ENCODE measurements at regions not wholly inside any gene's neighbourhood (a gene's known extent, or its start where the extent isn't known, plus 50 kb on each side); places are given as distances from the start of the nearest gene placed in this dataset.
"Not testable (repeated sequence)": the region's sequence is repeated elsewhere in the genome, so short reads cannot be mapped to it uniquely, and the experiment has no call there.

- no peak overlapping the region for H3K4me3 ChIP-seq (ENCODE audit: low read length)
- no peak for DNase-seq (ENCODE audit: low read depth, low spot score)
Observed at GRCh38 chr5:16987776-16988175, 51.7 kb upstream of the MYO10 start.

- not testable (repeated sequence) for H3K4me3 ChIP-seq (ENCODE audit: low read length); DNase-seq (ENCODE audit: low read depth, low spot score)
Observed at GRCh38 chr5:16990817-16991520, 54.9 kb upstream of the MYO10 start.

GRCh38 chr5:16992006-16992405 lies 55.9 kb upstream of the MYO10 start:
- DNase-seq (ENCODE audit: low read depth, low spot score): no peak
- H3K4me3 ChIP-seq (ENCODE audit: low read length): no peak overlapping the region

DNA sequence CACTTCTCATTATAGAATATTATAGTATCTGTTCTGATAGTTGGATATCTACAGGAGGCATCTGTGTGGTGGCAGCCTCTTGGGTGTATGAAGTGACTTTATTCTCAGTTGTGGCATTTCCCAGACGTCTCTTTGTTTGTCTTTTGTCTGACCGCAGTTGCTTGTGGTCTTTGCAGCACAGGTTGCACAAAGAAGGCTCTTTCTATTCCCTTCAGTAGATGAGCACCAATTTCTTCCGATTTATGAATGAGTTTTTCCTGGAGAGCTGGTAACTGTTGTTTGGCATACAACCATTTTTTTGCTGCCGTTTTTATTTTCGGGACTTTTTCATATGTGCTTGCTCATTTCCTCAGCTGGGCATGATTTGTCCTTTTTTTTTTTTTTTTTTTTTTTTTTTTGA lies 56.4 kb upstream of the MYO10 start:
- DNase-seq (ENCODE audit: low read depth, low spot score): peak; percentile 94
- no peak overlapping the region for H3K4me3 ChIP-seq (ENCODE audit: low read length)

DNA sequence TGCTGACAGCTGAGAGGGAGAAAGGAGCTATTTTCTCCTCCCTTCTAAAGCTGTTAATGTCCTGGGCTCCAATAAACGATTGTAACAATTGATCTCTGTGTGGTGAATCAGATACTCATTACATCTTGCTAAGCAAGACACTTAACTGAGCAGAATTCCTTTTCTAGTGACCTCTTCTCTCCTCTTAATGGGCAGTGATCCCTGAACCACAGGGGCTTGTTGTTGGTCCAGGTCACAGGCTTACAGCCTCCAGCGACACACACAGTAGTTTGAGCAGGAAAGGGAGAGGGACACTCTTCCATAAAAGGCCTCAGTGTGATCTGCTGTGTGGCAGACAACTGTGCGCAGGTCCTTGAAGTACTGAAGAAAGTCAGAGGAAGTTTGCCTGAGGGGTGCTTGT lies 58.5 kb upstream of the MYO10 start:
- no peak for DNase-seq (ENCODE audit: low read depth, low spot score)
- no peak overlapping the region for H3K4me3 ChIP-seq (ENCODE audit: low read length)

DNA sequence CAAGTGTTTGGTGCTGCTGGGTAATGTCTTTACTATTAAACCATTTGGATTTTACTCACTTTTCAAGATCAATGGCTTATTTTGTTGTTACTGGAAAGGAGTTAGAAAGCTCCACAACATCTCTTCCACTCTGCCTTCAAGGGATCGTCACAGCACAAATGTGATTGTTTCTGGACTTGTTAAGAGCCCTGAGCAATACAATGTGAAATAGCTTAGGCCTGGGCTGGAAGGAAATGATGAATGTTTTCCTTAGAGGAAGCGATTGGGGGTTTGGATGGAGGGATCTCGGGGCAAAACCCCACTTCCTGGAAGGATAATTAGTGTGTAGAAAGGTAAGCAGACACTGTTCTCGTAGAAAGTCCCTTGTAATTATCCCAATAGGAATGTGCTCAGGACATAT lies 59.3 kb upstream of the MYO10 start:
- DNase-seq (ENCODE audit: low read depth, low spot score): no peak
- no peak overlapping the region for H3K4me3 ChIP-seq (ENCODE audit: low read length)

DNA sequence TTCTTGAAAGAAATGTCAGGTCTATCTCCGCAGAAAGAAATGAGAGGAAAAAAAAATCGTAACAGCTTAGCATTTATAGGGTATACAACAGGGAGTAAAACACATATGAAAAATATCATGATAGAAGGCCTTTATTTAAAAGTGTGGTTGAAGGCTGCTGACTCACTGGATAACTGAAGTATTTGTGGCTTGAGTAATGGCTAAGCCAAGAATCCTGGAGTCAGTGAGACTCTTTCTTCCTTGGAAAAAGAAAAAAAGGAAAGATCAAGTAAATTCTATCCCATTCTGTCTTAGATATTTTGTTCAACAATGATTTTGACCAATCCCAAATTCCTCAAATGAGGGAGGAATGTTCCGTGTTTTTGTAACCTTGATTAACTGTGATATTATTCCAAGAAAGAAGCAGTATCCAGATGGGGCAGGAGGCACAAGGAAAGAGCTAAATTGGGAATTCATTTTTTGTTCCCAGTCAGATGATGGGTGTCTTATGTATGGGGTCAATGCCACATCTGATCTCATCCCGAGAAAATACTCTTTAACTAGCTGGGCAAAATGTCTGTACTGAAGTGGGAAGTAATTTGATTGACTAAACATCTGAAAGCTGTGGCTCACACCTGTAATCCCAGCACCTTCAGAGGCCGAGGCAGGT lies 64.3 kb upstream of the MYO10 start:
- H3K4me3 ChIP-seq (ENCODE audit: low read length): no peak overlapping the region
- DNase-seq (ENCODE audit: low read depth, low spot score): no peak

- H3K4me3 ChIP-seq (ENCODE audit: low read length): no peak overlapping the region
- DNase-seq (ENCODE audit: low read depth, low spot score): no peak
Observed at GRCh38 chr5:17001428-17001827, 65.3 kb upstream of the MYO10 start.

DNA sequence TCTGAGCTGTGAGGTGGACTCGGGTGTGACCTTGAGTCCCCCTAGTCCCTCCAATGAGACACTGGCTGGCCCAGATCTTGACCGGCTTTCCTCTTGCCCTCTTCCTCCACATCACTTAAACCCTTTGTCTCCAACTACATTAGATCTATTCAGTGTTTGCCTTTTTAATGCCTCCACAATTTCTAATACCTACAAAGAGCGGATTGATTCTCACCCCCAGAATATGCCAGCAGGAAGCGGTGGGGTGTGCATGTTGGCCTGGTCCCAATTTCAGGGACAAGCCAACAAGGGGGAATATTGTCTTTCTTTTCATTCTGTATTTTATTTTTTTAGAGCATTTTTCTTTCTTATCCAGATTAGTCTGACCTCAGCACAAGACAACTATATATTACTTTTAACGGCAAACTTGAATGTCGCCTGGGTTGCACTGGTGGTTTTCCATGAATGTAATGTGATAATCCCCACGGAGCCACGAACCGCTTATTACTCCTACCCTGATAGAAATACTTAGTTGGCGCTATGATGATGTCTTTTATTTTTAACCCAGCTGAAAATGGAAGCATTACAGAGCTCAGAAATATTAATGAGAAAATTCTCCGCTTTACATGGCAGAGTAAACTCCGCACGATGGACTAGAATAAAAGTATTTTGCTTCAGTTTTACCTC lies 68.5 kb upstream of the MYO10 start:
- no peak for DNase-seq (ENCODE audit: low read depth, low spot score)
- H3K4me3 ChIP-seq (ENCODE audit: low read length): no peak overlapping the region

GRCh38 chr5:17005107-17005828 lies 69.2 kb upstream of the MYO10 start:
- DNase-seq (ENCODE audit: low read depth, low spot score): no peak
- no peak overlapping the region for H3K4me3 ChIP-seq (ENCODE audit: low read length)

GRCh38 chr5:17012289-17012688 lies 76.2 kb upstream of the MYO10 start:
- DNase-seq (ENCODE audit: low read depth, low spot score): no peak
- H3K4me3 ChIP-seq (ENCODE audit: low read length): no peak overlapping the region

DNA sequence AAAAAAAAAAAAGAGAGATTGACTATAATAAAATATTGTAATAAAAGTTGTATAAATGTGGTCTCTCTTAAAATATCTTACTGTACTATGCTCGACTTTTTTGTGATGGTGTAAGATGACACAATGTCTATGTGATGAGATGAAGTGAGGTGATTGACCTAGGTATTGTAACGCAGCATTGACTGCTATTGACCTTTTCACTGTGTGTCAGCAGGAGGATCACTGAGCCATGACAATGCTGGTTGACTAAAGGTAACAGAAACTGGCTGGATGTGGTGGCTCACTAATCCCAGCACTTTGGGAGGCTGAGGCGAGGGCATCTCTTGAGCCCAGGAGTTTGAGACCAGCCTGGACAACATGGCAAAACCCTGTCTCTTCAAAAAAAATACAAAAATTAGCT lies 78.6 kb upstream of the MYO10 start:
- H3K4me3 ChIP-seq (ENCODE audit: low read length): no peak overlapping the region

GRCh38 chr5:17018871-17019270 lies 82.8 kb upstream of the MYO10 start:
- no peak for DNase-seq (ENCODE audit: low read depth, low spot score)
- H3K4me3 ChIP-seq (ENCODE audit: low read length): no peak overlapping the region

More for the DNA sequence above, 78.6 kb upstream of the MYO10 start:
- DNase-seq (ENCODE audit: low read depth, low spot score): no peak

GRCh38 chr5:17019324-17019723 lies 83.2 kb upstream of the MYO10 start:
- H3K4me3 ChIP-seq (ENCODE audit: low read length): no peak overlapping the region
- DNase-seq (ENCODE audit: low read depth, low spot score): no peak

GRCh38 chr5:17020678-17021601 lies 84.9 kb upstream of the MYO10 start:
- no peak overlapping the region for H3K4me3 ChIP-seq (ENCODE audit: low read length)
- no peak for DNase-seq (ENCODE audit: low read depth, low spot score)

DNA sequence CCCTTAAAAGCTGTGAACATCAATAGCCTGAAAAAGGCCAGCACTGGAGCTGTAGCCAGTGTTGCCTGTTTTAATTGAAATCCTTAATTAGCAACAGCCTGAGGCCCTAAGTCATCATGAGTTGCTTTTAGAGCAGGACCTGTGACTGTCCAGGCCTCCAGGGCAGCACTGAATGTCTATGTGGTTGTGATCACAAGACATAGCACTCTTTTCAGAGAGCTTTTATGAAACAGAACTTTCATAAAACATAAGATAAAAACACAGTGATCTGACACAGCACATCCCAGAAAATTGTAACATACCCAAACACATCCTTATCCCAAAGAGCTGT lies 85.5 kb upstream of the MYO10 start:
- no peak overlapping the region for H3K4me3 ChIP-seq (ENCODE audit: low read length)
- DNase-seq (ENCODE audit: low read depth, low spot score): no peak

DNA sequence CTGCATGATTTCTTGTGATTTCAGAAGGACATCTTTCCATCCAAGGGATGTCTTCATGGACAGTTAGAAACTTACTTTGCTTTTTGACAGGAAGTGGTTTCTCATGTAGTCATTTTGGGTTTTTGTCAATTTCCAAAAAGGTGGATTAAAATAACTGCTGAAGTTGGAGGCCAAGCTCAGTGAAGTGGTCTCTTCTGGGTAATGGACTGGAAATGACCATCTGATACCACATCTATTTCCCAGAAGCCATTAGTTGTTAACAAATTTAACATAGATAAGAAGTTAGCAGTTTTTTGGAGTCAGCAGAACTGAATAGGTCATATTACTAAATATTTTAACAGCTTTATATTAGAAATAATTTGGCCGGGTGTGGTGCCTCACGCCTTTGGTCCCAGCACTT lies 86.2 kb upstream of the MYO10 start:
- no peak overlapping the region for H3K4me3 ChIP-seq (ENCODE audit: low read length)
- no peak for DNase-seq (ENCODE audit: low read depth, low spot score)

GRCh38 chr5:17024686-17025180 lies 88.6 kb upstream of the MYO10 start:
- no peak overlapping the region for H3K4me3 ChIP-seq (ENCODE audit: low read length)
- DNase-seq (ENCODE audit: low read depth, low spot score): no peak
